Aorta (tissue), 5 donors: ENCODE measurements at regions not wholly inside any gene's neighbourhood (a gene's known extent, or its start where the extent isn't known, plus 50 kb on each side); places are given as distances from the start of the nearest gene placed in this dataset.

ENCODE experiments used
- ATAC-seq: fragments of 200-7000 bp; cut with Tn5 transposase; one replicate; pipeline ENCODE4 v1.9.1; 2022; ENCODE audit warnings: moderate library complexity; ENCODE audit not compliant: low FRiP score
- DNase-seq, 2 donors: peaks; one replicate each; pipeline ENCODE4 v3.0.0-alpha.2; 2020
- H3K27ac ChIP-seq, 2 donors: one replicate each; pipeline ENCODE4 v1.5.1; 2013; ENCODE audit warnings: low read length in 2 of 2, mild to moderate bottlenecking in 2 of 2, moderate library complexity in 2 of 2, control low read depth in 1 of 2, inconsistent platforms in 1 of 2, low read depth in 1 of 2
- H3K27me3 ChIP-seq, 2 donors: one replicate each; pipeline ENCODE4 v1.6.1; 2013; ENCODE audit warnings: control low read depth in 1 of 2, low read length in 1 of 2, mild to moderate bottlenecking in 1 of 2, moderate library complexity in 1 of 2; ENCODE audit not compliant: insufficient read depth in 2 of 2, control insufficient read depth in 1 of 2
- H3K36me3 ChIP-seq, 2 donors: one replicate each; pipeline ENCODE4 v1.6.1; 2013; ENCODE audit warnings: control low read depth in 1 of 2, low read length in 1 of 2, mild to moderate bottlenecking in 1 of 2; ENCODE audit not compliant: insufficient read depth in 2 of 2, control insufficient read depth in 1 of 2
- H3K4me1 ChIP-seq, 2 donors: one replicate each; pipeline ENCODE4 v1.6.1; 2013; ENCODE audit warnings: low read length in 2 of 2, control low read depth in 1 of 2, mild to moderate bottlenecking in 1 of 2, moderate library complexity in 1 of 2; ENCODE audit not compliant: insufficient read depth in 2 of 2, control insufficient read depth in 1 of 2
- H3K4me3 ChIP-seq, 2 donors: one replicate each; pipeline ENCODE4 v1.5.1; 2013; ENCODE audit warnings: low read length in 2 of 2, control low read depth in 1 of 2, mild to moderate bottlenecking in 1 of 2
- H3K9me3 ChIP-seq: one replicate; pipeline ENCODE4 v1.6.1; 2013; ENCODE audit warnings: mild to moderate bottlenecking, low read length; ENCODE audit not compliant: control insufficient read depth
- WGBS, 2 donors: extraction: QIAGEN DNeasy Blood & Tissue Kit; methylation state at CpG; one replicate each; pipeline ENCODE4 v1.1.7; 2013; 5-methylcytosine and 5-hydroxymethylcytosine counted together
- intact Hi-C, 2 donors: fragments of 100-400 bp; cut with DNase I; formaldehyde crosslinking; loops; one replicate each; pipeline versions ENCODE4 v1.14.2 to v1.15.0; 2022
- donor health status: healthy with polysubstance abuse.
- donor health status: Bipolar disorder and iron deficiency.
- donor health status: DM: no; HTN: no; CAD: no.
- donor health status: DM: no; HTN: no; CAD: no.
- donor health status: DM: yes; HTN: yes; CAD: no.

- no peak overlapping the region for H3K27ac ChIP-seq
- H3K36me3 ChIP-seq, result no peaks in the 10 kb centered on the region
- WGBS, 2 donors, result 27 to 54% methylated on average over 3 of the region's 3 CpGs
- no peak overlapping the region for H3K4me3 ChIP-seq
- intact Hi-C loops, result no loop called here
- no peaks in the 10 kb centered on the region for H3K27me3 ChIP-seq
- no peaks in the 10 kb centered on the region for H3K9me3 ChIP-seq
- H3K4me1 ChIP-seq, result no peaks in the 10 kb centered on the region
- ATAC-seq (no peak), DNase-seq (no peak)
Observed at GRCh38 chr14:93855737-93856136, 67.5 kb upstream of the PRIMA1 start.

GRCh38 chr14:93847473-93847872, 59.2 kb upstream of the PRIMA1 start:
- 58 to 76% methylated on average over 2 of the region's 2 CpGs for WGBS, 2 donors
- no peak overlapping the region for H3K27ac ChIP-seq
- no peak overlapping the region for H3K4me3 ChIP-seq
- intact Hi-C loops, result no loop called here
- DNase-seq, result no peak
- no peaks in the 10 kb centered on the region for H3K36me3 ChIP-seq
- no peak for ATAC-seq
- no peaks in the 10 kb centered on the region for H3K4me1 ChIP-seq
- H3K9me3 ChIP-seq, result peaks cover 1% of the 10 kb centered on the region
- H3K27me3 ChIP-seq, result no peaks in the 10 kb centered on the region

- no peak for DNase-seq
- intact Hi-C loops, result no loop called here
- ATAC-seq, result no peak
Observed at GRCh38 chr14:93838238-93838637, 50.0 kb upstream of the PRIMA1 start.

More at GRCh38 chr14:93838238-93838637, 50.0 kb upstream of the PRIMA1 start:
- Histone ChIP-seq H3K36me3 (no peaks in the 10 kb centered on the region), H3K27ac (no peak overlapping the region), H3K9me3 (no peaks in the 10 kb centered on the region), H3K4me1 (no peaks in the 10 kb centered on the region), H3K27me3 (no peaks in the 10 kb centered on the region), H3K4me3 (no peak overlapping the region)
- WGBS, 2 donors, result 83% methylated on average over 3 of the region's 3 CpGs
